Fibroblast of gingiva (primary cell): ENCODE measurements at regions not wholly inside any gene's neighbourhood (a gene's known extent, or its start where the extent isn't known, plus 50 kb on each side); places are given as distances from the start of the nearest gene placed in this dataset.

Experiments used
- DNase-seq: peaks from one replicate; pipeline ENCODE4 v3.0.0-alpha.2; 2011; ENCODE audit warnings: low read depth

- DNase-seq = no peak
Observed at GRCh38 chr12:126591533-126591932, 1526.3 kb downstream of the AACS start.

DNA sequence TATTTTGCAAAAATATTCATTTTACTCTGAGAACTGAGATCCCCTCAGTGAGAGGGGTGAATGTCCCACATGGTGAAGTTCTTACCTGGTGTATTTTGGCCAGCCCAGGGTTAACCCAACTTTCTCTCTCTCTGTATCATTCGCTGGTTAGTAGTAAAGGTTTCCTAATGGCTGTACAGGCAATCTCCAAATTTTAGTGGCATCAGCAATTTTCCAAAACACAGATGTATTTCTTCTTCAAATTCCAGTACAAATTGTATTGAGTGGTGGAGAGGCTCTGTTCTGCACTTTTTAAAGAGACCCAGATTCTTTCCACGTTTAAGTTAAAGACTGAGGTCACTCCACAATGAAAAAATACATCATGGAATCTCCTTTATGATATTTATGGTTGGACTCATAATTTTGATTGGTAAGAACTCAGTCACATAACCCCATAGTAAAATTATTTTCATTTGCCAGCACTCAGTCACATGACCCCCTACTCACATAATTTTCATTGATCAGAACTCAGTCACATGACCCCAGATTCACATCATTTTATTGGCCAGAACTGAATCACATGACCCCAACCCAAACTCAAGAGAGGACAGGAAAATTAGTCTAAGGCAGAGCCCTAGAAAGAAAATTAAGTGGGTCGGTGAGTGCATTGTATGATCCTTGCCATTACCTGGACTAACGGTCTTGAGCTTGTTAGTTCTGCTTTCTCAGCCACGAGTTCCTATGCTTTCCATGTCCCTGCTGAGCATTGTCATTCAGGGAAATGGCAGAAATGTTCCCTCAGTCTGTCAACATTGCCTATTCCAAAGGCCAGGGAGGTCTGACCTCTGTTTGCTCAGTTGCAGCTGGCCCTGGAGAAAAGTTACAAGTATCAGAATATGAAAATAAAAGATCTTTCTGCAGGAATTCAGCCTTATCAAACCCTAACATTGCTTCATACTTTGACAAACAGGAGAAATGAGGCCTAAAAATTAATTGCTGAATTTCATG lies 1536.2 kb downstream of the AACS start:
- no peak for DNase-seq

- no peak for DNase-seq
Observed at GRCh38 chr12:126602612-126603011, 1537.4 kb downstream of the AACS start.

- no peak for DNase-seq
Observed at GRCh38 chr12:126607157-126607556, 1541.9 kb downstream of the AACS start.

GRCh38 chr12:126607867-126608266 lies 1542.6 kb downstream of the AACS start:
- DNase-seq = peak; percentile 28

DNA sequence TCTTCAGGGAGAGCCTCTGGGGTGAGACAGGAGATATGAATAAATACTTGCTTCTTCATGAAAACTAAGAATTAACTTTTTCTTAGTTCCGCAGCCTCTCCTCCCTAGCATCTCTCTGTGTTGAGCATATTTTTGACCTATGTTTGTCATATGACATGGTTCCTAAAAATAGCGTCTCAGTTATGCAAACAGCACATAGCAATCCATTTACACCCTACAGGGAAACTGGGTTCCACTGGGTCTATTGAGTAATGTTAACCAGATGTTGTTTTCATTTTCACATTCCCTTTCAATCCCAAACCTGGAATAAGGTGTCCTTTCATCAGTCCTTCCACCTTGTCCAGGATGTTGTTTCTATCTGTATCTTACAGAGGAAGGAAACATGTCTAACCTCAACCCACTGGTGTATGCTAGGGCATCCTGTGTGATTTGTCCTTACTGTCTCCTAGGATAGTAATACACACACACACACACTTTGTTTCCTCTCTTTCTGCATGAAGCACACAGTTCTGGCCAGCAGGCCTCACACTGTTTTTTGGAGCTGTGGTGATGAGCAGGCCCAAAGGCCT lies 1543.5 kb downstream of the AACS start:
- peak; percentile 71 for DNase-seq

DNA sequence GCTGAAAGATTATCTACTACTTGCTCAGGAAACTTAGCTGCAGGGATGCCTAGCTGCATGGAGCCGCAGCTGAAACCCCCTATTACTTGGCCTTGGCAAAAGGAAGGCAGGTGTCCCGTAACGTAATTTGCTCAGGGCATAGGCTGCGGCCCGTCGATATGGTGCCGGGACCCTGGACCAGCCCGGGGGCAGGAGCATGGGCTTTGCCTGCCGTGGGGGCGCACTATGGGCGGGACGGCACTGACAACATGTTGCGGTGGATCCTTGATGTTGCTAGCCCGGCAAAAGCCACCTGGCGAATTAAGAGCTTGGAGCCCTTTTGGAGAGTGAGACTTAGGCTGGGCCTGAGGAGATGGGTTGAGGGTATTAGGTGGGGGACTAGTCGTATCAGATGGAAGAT lies 1551.2 kb downstream of the AACS start:
- no peak for DNase-seq

- no peak for DNase-seq
Observed at GRCh38 chr12:126617312-126617711, 1552.1 kb downstream of the AACS start.

DNA sequence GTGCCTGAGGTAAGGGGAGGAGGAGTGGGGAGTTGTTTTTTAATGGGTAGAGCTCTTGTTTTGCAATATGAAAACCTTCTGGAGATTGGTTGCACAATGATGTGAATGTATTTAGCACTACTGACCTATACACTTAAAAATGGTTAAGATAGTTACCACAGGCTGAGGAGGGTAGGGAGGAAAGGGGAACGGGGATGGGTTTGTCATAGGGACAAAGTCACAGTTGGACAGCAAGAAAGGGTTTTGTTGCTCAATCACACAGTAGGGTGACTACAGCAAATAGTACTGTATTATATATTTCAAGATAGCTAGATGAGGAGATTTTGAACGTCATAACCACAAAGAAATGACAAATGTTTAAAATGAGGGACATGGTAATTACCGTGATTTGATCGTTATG lies 1562.4 kb downstream of the AACS start:
- DNase-seq = no peak

DNA sequence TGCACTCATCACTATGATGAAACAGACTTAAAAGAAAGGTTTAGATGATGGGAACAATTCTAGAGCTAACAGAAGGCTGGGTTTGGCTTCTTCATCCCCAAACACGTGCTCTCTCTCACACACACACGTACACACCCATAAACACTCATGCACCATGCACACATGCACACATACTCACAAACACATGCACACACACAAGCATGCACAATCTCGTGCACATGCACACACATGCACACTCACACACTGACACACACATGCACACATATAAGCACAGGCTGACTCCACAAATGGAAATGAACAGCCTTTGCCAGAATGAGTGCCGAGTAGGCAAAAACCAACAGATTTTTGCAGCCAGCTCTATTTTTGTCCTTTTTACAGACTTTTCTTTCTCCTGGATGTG lies 1571.6 kb downstream of the AACS start:
- DNase-seq = no peak

GRCh38 chr12:126644236-126645020 lies 1579.2 kb downstream of the AACS start:
- DNase-seq = no peak

DNA sequence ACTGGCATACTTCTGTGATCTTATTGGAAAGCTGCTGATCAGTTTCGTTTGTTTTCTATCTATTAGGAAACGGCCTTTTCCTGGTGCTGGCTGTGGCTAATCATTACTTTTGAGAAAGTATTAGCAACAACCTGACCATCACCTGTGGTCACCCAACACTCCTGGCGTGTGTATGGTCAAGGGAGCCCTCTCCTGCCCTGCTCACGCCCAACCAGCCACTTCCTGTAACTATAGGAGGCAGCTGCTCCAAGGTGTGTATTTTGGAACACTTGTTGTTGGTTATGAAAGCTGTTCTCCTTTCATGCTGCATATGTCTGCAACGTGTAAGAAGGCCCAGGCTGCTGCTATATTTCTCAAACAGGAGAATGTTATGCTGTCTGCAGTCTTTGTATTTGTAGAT lies 1582.8 kb downstream of the AACS start:
- DNase-seq = no peak

- DNase-seq = no peak
Observed at GRCh38 chr12:126651133-126651532, 1585.9 kb downstream of the AACS start.

DNA sequence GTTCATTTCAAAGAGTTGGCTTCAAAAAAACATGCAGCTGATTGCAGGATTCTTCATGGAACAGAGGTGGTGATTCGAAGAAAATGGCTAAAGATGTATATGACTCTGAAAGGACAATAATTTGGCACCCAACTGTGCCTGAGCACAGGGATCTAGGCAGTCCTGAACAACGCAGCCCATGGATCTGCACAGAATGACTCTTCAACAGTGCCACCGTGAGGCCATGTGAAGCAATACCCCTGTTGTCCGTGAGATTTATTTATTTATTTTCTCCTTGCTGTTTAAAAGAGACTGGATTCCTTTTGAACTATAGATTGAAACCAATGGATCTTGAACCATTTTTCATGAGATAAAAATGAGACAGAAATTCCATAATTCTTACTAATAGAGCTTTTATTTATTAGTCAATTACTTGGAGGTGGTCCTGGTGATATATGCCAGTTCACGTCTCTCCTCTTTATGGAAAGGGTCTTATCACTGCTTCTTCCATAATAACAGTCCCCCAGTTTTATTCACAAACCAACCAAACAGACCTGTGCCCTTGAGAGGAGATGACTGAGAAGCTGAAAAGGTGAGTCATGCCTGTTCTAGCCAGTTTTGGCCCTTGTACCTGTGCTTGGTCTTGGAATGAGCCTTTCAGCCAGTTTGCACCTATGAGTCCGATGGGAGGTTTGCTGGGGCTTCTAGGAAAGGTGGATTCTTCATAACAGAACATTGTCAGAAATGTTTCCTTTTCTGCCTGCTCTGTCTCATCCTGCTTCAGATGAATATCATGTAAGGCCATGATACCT lies 1598.3 kb downstream of the AACS start:
- peak; percentile 10 for DNase-seq

GRCh38 chr12:126667339-126667738 lies 1599.6 kb upstream of the TMEM132C start:
- DNase-seq = peak; percentile 88

DNA sequence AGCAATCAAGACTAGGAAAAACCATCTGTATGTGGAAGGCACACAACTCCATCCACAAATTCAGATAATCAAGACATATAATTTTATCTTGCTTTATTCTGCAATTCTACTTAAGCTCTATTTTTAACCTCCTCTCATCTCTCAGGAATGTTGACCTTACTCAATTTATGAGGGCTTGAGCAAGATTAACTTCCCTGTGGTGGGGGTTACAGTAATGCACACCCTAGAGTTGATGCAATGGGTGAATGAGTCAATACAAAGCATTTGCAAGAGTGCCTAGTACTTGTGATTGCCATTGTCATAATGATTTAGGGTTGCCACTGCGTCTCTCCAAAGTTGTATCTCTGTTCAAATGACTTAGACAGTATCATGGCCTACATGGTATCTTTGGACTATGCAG lies 1598.4 kb upstream of the TMEM132C start:
- peak; percentile 94 for DNase-seq

- peak; percentile 25 for DNase-seq
Observed at GRCh38 chr12:126668961-126669360, 1598.0 kb upstream of the TMEM132C start.

DNA sequence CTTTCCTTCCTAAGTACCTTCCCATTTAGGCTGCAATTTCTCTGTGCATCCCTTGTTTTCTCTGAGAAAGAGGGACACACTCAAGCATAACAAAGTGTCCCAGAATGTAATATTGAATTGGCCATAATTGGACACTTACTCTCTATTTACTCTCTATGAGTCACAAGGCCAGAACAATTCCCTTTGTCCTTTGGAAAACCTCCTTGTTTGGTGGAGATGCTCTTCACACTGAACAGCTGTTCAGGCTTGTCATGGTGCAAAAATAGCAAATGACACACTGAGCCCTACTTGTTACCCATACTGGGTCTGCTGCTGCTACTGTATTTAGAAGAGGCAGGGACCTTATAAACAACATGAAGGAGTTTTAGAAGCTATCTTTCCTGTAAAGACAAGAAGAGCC lies 1590.5 kb upstream of the TMEM132C start:
- DNase-seq = no peak

DNA sequence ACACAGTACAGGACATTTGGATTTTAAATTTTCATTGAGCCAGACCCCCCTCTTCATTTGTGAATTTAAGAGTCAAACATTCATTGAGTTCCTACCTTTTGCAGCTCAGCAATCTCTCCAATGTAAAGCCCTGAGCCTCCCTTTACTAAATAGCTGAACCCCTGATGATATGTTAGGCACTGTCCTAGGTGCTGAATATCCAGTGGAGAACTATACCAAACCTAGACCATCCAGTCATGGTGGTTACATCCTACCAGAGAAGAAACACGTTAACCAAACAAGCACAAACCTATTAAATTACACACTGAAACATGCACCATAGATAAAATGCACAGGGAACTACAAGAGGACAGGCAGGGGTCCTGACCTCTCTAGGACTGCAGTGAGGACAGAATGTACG lies 1585.3 kb upstream of the TMEM132C start:
- DNase-seq = no peak

- DNase-seq = no peak
Observed at GRCh38 chr12:126684703-126685102, 1582.3 kb upstream of the TMEM132C start.

DNA sequence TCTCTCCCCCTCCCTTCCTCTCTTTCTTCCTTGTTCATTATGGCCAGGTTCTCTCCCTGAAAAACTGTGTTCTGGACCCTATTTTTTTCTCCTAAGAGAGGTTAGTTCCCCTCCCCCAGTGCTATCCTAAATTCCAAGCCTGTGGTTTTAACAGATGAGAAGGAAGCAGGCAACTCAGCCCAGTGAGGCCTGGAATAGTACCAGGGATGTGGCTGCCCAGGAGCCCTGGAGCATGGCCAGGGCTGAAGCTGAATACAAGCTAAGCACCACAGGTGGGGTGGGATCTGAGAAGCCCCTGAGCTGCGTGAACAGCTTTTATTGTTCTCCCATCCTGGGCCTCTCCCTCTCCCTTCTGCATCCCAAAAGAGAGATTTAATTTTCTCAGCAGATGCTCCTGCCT lies 1581.3 kb upstream of the TMEM132C start:
- no peak for DNase-seq

DNA sequence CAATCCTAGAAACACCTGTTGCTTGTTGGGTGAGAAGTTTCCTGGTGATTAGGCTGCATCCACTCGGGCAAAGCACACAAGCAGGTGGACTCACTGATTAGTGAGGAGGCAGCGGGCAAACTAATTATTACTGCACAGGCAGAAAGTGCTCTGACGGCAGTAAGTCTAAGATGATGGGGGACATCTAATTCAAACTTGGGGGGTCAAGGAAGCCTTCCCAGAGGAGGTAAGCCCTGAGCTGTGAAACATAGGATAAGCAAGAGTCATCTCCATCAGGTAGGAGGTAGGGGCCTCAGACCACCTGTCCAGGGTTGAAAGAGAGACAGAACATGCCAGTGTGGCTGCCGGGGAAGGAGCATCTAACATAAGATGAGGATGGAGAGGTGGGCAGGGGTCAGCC lies 1578.4 kb upstream of the TMEM132C start:
- no peak for DNase-seq
